NCI-H2227 treated with DMSO at 0.1 percent for 48 hours (cell line): ENCODE measurements at regions not wholly inside any gene's neighbourhood (a gene's known extent, or its start where the extent isn't known, plus 50 kb on each side); places are given as distances from the start of the nearest gene placed in this dataset.
"Not testable (repeated sequence)": the region's sequence is repeated elsewhere in the genome, so short reads cannot be mapped to it uniquely, and the experiment has no call there.

Experiments used
- DNase-seq: peaks from one replicate; lab custom pipeline; 2025; lab: John Stamatoyannopoulos, UW

DNA sequence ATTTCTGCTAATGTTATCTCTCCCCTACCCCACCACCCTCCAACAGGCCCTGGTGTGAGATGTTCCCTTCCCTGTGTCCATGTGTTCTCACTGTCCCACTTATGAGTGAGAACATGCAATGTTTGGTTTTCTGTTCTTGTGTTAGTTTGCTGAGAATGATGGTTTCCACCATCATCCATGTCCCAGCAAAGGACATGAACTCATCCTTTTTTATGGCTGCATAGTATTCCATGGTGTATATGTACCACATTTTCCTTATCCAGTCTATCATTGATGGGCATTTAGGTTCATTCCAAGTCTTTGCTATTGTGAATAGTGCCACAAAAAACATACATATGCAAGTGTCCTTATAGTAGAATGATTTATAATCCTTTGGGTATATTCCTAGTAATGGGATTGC lies 104.5 kb downstream of the ZNF33B start:
- DNase-seq = not testable (repeated sequence)

DNA sequence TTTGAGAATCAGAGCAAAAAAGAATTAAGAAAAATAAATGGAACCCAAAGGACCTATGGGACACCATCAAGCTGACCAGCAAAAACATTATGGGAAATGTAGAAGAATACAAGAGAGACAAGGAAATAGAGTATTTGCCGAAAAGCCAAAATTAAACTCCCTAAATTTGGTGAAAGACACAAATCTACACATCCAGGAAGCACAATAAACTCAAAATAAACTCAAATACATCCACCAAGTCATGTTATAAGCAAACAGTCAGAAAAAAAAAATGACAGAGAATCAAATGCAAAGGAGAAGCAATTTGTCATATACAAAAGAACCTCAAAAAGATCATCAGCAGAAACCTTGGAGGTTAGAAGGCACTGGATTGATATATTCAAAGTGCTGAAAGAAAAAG lies 105.4 kb downstream of the ZNF33B start:
- DNase-seq = no peak

DNA sequence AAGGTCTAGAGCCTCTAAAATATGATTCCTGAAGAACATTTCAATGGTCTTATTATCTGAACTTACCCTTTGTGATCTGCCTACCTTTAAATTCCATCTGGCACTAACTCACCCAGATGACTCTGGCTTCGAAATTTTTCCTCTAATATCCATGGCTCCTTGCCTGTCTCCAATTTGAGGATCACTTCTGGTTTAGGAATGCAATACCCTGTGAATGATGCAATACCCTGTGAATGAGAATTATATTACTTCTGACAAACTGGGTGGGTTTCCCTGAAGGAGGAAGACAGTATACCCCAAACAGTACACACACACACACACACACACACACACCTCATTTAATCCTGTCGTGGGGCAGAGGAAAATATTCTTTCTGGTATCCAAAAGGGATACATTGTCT lies 115.3 kb downstream of the ZNF33B start:
- DNase-seq = no peak

DNA sequence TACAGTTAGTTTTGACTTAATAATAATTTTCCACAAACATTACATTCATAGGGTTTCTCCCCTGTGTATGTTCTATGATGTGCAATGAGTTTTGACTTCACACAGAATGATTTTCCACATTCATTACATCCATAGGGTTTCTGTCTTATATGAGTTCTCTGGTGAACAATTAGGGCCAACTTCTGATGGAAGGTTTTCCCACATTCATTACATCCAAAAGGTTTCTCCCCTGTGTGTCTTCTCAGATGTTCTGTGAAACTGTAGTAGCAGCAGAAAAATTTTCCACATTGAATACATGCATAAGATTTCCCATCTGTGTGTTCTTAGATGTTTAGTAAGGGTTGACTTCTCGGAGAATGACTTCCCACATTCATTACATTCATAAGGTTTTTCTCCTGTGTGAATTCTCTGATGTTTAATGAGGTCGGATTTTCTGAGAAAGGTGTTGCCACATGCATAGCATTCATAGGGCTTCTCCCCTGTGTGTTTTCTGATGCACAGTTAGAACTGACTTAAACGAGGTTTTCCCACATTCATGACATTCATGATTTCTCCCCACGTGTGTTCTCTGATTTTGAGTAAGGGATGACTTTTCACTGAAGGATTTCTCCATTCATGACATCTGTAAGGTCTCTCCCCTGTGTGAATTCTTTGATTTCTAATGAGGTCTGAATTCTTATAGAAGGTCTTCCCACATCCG lies 118.5 kb downstream of the ZNF33B start:
- DNase-seq = no peak

DNA sequence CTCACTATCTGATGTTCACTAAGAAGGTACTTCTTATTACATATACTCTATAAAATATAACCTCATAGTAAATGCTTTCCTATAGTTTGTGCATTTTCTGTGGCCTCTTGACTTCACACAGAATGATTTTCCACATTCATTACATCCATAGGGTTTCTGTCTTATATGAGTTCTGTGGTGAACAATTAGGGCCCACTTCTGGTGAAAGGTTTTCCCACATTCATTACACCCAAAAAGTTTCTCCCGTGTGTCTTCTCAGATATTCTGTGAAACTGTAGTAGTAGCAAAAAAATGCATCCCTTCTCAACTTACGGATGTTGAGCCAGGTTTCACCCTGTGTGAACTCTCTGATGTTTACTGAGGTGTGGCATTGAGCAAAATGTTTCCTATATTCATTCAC lies 119.3 kb downstream of the ZNF33B start:
- no peak for DNase-seq

DNA sequence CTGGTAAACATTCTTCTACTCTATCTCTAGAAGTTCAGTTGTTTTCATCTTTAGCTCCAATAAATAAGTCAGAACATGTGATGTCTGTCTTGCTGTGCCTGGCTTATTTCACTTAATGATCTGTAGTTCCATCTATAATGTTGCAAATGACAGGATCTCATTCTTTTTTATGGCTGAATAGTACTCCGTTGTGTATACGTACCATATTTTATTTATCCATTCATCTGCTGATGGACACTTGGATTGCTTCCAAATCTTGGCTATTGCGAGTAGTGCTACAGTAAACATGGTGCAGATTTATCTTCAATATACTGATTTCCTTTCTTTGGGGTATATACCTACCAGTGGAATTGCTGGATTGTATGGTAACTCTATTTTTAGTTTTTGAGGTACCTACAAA lies 124.4 kb downstream of the ZNF33B start:
- no peak for DNase-seq

DNA sequence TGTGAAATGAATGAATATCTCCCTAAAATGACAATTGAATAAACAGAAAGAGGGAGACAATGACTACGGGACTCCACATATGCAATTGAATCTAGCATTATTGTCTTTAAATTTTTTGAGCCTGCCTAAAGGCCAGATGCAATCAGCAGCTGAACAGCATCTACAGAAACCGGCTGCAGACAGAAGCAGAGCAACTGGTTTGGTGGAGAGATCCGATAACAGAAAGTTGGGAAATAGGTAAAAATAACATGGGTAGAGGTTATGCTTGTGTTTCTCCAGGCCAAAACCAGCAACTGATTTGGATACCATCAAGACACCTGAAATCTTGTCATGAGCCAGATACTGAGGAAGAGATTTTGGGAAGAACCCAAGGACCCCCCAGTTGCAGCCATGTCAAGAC lies 146.6 kb downstream of the ZNF33B start:
- DNase-seq = no peak

DNA sequence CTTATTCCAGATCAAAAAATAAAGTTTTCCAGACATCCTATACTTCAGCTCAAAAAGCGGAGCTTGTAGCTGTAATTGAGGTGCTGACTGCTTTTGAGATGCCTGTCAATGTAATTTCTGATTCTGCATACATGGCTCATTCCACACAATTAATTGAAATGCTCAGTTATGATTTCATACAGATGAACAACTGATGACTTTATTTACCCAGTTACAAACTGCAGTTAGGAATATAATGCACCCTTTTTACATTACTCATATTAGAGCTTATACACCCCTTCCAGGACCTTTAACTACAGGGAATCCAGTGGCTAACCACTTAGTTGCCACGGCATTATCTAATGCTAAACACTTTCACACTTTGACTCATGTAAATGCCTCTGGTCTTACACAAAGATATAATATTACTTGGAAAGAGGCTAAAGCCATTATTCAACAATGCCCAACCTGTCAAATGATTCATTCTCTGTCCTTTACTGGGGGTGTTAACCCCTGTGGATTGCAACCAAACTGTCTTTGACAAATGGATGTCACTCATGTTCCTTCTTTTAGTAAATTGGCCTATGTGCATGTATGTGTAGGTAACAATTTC lies 147.3 kb downstream of the ZNF33B start:
- DNase-seq = no peak

DNA sequence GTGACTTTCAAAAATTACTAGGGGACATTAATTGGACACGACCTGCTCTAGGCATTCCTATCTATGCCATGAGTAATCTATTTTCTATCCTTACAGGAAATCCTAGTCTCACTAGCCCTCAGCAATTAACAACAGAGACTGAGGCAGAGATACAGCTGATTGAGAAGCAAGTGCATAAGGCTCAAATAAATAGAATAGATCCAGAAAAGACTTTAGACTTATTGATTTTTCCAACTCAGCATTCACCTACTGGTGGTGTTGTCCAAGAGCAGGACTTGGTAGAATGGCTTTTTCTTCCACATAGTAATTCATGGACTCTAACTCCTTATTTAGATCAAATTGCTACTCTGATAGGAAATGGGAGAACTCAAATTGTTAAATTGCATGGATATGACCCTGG lies 148.0 kb downstream of the ZNF33B start:
- no peak for DNase-seq

DNA sequence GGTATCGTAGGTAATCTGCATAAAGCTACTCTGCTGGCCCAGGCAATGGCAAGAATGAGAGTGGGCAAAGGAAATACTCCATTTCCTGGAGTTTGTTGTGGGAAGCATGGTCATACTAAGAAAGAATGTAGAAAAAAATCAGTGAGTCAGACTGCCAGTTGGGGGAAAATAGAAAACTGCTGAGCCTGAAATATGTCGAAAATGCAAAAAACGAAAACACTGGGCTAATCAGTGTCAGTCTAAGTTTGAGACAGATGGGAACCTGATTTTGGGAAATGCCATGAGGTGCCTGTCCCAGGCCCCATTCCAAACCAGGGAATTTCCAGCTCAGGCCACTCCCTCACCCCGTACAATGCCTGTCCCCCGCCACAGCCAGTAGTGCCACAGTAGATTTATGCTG lies 150.0 kb downstream of the ZNF33B start:
- no peak for DNase-seq

DNA sequence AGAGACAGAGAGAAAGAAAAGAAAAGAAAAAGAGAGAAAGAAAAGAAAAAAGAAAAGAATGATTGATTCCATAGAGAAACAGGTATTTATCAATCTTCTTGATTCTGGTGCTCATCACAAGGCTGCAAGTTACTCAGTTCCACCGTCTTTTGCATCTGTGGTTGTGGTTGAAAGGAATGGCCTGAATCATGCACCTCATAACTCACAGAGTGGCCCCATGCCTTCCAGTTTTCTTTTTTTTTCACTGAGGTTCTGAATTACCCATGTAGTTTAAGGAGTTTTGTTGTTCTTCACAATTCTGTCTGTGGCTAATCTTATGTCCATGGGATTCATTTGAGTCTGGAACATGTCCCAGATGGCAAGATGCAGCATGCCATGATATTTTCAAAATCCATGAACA lies 156.0 kb downstream of the ZNF33B start:
- no peak for DNase-seq

DNA sequence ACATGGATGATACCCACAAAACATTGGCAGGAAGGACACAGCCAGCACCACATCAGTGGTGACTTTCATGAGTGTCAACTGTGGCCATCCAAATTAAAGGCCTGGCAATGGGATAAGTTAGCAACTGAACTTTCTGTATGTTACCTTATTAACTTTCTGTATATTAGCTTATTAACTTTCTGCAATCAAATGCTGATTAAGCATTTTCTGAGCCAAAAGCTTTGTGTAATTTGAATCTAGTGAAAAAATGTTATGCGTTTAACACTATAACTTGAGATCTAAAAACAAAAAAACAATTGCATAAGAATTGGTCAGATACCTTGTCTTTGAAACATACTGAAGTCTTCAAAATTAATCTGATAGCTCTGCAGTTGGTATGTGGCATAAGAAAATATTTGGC lies 159.3 kb downstream of the ZNF33B start:
- no peak for DNase-seq

DNA sequence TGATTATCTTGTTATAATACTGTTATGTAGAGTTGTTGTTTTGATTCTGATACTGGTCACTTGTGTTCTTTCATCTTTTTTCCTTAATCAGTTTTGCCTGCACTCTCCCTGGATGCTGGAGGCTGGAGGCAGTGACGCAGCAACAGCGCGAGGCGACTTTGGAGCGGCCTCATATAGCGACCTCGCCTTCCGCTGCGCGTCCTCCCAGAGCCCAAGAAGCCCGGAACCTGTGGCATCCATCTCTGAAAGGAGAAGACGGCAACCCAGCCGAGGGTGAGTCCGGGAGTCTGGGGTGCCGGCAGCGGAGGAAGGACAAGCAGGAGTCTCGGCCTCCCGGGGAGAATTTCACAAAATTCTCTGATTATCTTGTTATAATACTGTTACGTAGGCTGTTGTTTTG lies 161.2 kb downstream of the ZNF33B start:
- DNase-seq = no peak

DNA sequence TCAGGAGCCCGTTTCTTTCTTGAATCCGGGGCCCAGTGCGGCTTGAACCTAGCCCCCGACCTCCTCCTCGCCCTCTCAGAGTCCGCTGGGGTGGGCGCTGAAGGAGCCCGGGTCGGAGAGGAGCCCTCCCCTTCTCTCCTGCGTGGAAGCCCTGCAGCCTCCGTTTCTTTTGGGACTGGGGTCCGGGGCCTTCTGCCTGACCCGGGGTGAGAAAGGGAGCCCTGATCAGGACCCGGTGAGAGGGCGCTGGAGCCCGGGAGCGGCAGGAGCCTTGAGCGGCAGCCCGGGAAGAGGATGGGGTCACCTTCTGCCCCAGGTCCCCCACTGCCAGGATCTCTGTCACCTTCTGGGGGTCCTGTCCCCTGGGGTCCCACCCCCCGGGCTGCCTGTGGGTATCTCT lies 162.3 kb downstream of the ZNF33B start:
- no peak for DNase-seq

DNA sequence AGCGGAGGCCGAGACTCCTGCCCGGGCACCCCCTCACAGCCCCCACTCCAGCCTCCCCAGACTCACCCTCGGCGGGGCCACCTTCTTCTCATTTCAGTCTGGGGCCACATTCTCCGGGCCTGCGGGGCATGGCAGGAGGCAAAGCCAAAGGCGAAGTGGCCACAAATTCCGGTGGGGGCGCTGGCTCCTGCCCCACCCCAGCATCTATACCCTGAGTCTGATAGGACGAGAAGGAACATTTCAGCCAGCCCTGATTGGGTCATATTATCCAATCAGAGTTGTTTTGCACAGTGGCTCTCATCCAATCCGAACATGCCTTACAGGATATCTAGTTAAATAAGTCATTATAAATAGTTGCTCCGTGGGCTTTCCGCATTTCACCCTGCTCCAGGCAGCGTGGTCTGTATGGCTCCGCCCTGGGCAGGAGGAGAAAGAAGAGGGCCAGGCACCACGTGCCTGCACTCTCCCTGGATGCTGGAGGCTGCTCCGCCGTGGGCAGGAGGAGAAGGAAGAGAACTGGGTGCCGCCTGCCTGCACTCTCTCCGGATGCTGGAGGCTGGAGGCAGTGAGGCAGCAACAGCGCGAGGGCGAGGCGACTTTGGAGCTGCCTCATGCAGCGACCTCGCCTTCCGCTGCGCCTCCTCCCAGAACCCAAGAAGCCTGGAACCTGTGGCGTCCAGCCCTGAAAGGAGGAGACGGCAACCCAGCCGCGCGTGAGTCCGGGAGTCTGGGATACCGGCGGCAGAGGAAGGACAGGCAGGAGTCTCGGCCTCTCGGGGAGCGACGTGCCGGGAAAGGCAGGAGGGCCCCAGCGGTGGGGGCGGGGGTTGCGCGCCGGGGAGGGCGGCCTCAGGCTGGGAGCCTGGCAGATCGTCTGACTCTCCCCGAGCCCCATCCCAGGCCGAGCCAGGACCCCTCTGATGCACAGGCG lies 162.9 kb downstream of the ZNF33B start:
- DNase-seq = peak; percentile 36

DNA sequence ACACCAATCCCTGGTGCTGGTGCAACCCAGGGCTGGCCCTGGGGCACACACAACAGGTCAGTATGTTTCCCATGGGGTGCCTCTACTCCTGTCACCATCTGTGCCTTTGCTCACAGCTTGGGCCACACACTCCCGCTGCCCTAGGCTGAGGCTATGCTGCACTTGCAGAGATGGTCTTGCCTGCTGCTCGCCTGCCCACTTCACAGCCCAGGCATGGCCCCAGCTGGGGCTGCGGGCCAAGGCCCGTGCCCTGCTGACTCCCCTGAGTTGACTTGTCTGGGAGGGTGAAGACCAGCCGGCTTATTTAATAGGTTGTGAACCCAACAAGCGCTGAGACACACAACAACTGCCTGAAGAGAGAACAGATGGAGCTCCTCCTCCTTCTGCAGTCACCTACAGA lies 184.1 kb downstream of the ZNF33B start:
- no peak for DNase-seq

DNA sequence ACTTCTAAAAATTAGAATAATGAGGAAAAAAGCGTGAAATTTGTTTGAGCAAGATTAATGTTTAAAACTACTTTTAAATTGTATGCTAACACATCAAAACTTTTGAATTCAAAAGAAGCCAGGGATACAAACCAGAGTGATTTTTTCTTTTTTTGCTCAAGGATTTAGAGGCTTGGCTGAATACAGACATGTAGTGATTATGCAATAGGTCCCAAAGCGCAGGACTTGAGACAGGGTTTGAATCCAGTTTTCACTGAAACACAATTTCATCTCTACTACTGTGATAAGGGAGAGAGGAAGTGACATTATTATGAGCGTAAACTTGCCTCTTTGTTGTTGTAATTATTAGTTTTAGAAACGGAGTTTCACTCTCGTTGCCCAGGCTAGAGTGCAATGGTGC lies 207.3 kb downstream of the ZNF33B start:
- no peak for DNase-seq

DNA sequence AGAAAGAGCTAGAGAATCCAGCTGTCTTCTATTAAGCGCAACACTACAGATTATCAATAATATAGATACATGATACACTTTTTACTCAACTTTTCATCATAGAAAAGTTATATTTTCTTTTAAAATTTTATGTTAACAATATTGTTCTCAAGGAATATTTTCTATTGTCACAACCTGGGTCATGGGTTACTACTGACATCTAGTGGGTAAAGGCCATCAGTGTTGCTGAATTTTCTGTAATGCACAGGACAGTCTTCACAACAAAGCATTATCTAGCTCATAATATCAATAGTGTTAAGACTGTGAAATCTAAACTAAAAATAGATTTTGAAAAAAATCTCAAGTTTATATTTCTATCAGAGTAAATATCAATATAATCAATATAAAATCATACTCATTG lies 209.8 kb downstream of the ZNF33B start:
- DNase-seq = no peak

DNA sequence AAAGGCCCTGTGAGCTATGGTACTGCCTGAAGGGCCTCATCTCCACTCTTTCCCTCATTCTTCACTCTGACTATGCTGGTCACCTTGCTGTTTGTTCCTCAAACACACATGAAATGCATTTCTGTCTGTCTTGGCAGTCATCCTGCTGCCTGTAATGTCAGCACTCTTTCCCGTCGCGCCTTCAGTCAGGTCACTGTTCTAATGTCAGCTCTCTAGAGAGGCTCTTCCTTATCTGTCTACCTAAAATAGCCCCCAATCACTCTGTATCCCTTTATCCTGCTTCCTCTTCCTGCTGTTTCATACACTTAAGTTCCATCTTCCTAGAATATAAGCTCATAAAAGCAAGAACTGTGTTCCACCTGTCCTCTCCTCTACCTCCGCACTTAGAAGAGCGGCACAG lies 215.5 kb downstream of the ZNF33B start:
- DNase-seq = no peak

DNA sequence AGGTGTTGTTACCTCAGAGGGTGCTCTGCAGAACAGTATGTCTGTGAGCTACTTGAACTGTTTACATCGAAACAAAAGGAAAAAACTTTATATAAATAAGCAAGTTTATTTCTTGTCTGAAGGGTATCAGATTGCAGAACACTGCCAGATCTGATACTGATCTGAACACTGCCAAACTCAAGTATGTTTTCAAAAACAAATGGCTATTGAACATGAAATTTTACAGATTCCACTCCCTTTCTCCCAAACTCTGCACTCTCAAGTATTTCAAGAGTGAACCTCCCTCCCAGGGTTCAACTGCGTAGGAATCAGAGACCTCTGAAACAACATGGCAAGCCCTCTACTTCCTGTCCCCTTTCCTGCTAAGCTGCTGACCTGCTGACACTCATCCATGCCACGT lies 216.6 kb downstream of the ZNF33B start:
- DNase-seq = no peak

DNA sequence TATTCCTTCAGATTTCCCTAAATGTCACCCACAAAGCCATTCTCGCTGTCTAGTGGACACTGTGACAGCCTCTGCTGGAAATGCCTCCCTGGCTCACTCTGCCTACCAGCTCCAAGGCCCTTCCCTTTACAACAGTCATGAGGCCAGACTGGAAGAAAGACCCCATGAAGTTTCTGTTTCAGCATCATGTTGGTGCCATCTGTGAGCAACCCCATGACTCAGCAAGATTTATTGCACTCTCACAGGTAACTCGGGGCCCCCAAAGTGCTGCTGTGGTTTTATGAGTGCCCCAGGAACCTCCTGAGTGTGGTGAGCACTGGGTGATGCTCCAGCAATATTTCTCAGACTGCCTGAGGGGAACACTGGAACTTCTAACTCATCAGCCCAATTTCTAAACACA lies 218.6 kb downstream of the ZNF33B start:
- DNase-seq = no peak

DNA sequence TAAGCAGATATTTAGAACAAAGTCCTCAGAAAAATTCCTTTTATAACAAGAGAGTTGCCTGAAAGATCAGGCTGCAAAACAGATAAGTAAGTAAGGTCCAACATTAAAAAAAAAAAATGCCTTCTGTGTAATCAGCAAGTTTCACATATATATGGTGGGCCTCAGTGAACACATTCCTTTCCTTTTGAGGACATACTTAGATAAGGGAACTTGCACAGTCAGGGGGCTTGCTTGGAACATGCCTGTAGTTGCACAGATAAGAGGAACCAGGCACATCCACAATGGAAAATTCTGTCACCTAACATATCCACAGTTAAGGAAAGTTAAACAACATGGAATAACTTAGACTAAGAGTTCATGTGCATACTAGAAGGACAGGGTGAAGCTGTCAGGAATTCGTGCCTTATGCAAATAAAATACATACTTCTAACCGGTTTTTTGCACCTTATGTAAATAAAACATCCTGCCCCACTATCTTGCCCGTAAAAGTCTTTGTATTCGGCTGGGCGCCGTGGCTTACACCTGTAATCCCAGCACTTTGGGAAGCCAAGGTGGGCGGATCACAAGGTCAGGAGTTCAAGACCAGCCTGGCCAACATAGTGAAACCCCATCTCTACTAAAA lies 257.3 kb downstream of the ZNF33B start:
- DNase-seq = no peak
